GM19043 (cell line): ENCODE measurements at regions not wholly inside any gene's neighbourhood (a gene's known extent, or its start where the extent isn't known, plus 50 kb on each side); places are given as distances from the start of the nearest gene placed in this dataset.

Experiments used
- ATAC-seq: cut with Tn5 transposase; IDR thresholded peaks from one replicate; pipeline ENCODE4 v1.9.1; 2021; ENCODE audit warnings: low read depth; ENCODE audit not compliant: unreplicated experiment

GRCh38 chr1:34590211-34590623 lies 164.6 kb upstream of the GJB5 start:
- no peak for ATAC-seq

GRCh38 chr1:34591751-34592629 lies 162.9 kb upstream of the GJB5 start:
- ATAC-seq = no peak

DNA sequence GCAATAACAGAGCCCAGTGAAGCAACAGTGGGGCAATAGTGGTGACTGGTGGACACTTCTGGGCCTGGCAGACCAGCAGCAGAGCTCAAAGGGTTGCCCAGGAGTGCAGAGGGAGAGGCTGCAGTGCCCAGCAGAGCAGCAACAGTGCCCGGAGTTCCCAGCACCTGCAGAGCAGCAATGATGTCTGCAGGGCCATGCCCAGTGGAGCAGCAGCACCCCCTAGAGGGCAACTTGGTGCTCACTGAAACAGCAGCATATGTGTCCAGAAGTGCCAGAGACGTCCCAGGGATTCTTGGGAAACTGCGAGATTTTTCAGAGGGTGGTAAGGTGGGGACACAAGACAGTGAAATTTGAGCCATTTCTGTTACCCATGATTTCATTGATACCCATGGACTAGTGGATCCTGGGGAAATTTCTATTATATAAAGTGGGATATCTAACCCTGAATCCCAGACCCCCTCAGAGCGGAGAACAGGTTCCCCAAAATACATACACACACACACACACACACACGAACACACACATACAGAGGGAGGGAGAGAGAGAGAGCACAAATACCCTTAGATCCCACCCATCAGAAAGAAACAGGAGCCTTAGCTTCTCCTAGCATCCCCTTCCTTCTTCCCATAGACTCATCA lies 156.9 kb upstream of the GJB5 start:
- ATAC-seq = no peak

DNA sequence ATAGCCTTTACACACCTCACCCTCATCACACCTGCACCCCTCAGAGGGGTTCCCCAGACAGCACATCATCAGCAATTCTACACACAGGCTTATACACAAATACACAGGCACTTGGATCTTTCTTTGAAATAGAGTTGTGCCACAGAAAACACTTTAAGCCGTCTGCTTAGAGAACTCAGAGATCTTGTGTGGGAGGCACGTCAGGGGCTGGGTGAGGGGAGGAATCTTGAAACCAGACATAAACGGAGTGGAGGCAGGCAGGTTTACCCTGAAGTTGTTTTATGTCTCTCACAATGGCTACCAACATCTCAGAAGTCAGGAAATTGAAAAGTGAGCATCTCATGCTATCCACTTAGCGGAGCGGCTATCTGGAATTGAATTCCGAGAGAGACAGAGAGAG lies 151.9 kb upstream of the GJB5 start:
- no peak for ATAC-seq

- ATAC-seq = no peak
Observed at GRCh38 chr1:34603594-34603993, 151.3 kb upstream of the GJB5 start.

- ATAC-seq = no peak
Observed at GRCh38 chr1:34606504-34606903, 148.3 kb upstream of the GJB5 start.

DNA sequence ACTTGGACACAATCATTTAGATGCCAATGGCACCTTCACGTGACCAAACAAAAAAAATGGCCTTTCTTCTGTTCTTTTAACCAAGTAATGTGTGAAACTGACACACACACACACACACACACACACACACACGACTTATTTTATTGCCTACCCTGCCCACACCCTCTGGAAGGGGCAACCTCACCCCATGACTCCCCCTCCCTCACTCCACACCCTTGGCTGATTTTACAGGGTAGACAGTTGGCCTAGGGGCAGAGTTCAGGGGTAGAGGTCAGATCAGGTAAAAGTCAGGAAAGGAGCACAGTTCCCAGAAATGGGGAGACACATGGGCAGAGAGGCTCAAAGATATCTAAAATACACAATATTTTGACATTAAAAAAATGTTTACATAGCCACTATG lies 144.8 kb upstream of the GJB5 start:
- no peak for ATAC-seq

- ATAC-seq = no peak
Observed at GRCh38 chr1:34611571-34611970, 143.3 kb upstream of the GJB5 start.

- ATAC-seq = no peak
Observed at GRCh38 chr1:34612091-34612827, 142.6 kb upstream of the GJB5 start.

GRCh38 chr1:34617321-34618118 lies 137.3 kb upstream of the GJB5 start:
- ATAC-seq = no peak

GRCh38 chr1:34618381-34618780 lies 136.5 kb upstream of the GJB5 start:
- ATAC-seq = no peak

DNA sequence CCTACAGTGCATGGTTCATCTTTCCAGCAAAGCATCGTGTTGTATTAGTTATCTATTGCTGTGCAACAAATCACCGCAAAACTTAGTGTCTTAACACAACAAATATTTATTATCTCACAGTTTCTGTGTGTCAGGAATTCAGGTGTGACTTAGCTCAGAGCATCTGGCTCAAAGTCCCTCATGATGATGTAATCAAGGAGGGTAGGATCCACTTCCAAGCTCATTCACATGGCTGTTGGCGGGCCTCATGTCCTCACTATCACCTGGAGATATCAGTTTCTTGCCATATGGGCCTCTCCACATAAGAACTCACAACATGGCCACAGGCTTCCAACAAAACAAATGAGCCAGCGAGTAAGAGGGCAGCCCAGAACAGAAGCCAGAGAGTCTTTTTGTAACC lies 135.6 kb upstream of the GJB5 start:
- ATAC-seq = no peak

DNA sequence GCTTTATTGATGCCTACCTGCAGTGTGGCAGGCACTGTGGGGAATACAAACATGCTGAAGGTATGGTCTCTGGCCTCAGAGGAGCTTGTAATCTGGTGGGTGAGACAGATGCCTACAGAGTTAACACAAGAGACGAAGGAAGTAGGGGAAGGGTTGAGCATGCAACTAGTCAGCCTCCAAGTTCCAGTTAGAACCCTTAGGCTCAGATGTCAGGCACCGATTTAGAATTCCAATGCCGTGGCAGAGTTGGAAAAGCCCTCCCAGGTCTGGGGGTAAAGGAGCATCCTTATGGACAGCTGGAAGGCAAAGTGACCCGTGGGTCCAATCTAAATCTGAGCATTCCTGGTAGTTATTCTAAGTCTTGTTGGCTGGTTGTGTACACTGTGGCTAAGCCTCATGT lies 132.9 kb upstream of the GJB5 start:
- no peak for ATAC-seq

DNA sequence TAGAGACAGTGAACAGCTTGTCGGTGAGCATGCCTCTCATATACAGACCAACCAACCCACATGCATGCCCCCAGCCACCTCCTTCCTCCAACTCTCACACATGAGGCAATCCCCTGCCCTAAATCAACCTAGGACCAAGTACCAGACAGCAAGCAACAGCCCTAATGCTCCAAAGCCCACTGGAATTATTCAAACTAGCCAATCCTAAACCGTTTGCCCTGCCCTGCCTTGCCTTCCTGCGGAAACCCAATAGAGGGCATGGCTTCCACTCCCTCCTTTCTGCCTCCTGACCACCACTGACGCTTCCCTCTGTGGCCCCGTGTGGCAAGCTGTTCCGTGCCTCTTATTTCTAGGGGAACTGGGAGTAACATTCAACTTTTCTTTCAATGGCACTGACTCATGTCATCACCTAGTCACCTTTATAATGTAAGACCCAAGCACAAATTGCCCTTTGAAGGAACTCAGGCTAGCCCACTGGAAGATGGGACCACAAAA lies 129.3 kb upstream of the GJB5 start:
- ATAC-seq = no peak

GRCh38 chr1:34627465-34628240 lies 127.2 kb upstream of the GJB5 start:
- ATAC-seq = no peak

DNA sequence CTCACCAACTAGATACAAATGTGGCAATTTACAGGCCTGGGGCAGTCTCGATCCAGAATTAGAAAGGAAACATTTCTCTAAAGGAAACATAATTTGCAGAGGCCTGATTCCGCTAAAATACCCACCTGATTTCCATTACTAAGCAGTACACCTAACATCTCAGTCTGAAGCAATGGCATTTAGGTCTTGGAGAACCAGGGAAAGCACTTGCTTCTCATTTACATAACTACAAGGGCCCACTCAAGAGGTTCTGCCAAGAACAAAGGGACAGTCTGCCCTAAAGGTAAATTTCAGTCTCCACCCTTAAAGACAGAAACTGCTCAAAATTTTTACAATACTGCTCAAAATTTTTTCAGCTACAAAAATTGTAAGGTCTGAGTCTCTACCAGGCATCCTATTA lies 123.7 kb upstream of the GJB5 start:
- no peak for ATAC-seq

DNA sequence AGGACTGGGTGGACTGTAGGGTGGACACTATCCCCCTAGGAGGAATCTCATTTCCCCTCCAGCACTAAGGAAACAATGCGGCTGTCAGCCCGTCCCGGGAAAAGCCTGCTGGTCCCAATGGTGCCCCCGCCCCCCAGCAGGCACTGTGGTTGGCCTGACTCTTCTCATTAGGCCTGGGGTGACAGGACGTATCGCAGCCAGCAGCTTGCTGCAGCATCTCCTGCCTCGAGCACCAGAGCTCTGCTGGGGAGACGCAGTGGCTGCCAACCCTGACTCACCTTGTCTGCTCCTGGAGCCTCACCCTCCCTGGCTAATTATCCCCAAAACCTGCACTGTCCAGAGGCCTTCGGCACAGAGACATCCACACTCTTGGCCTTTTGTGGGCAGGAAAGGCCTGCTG lies 115.1 kb upstream of the GJB5 start:
- no peak for ATAC-seq

- ATAC-seq = no peak
Observed at GRCh38 chr1:34640654-34641401, 114.0 kb upstream of the GJB5 start.

GRCh38 chr1:34642679-34643078 lies 112.2 kb upstream of the GJB5 start:
- ATAC-seq = no peak
